Stromal cell of bone marrow (primary cell): ENCODE measurements at regions not wholly inside any gene's neighbourhood (a gene's known extent, or its start where the extent isn't known, plus 50 kb on each side); places are given as distances from the start of the nearest gene placed in this dataset.
"Not testable (repeated sequence)": the region's sequence is repeated elsewhere in the genome, so short reads cannot be mapped to it uniquely, and the experiment has no call there.

Source experiments
- DNase-seq: peaks from one replicate; pipeline ENCODE4 v3.0.0-alpha.2; 2012; ENCODE audit warnings: low read depth

DNA sequence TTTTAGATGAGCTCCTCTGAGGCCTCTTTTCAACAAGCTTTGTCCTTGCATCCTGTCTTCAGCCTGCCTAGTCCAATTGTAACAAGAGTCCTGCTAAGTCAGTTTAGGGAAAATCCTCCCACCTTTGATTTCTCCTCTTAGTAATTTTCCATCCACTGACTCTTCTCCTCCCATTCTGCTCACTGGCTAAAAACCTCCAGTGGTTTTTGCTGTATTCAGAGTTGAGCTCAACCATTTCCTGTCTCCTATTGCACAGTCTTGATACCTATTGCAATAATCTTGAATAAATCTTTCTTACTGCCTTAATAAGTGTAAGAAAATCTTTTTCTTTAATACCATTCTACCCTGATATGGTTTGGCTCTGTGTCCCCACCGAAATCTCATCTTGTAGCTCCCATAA, 117.8 kb upstream of the ENPP6 start:
- DNase-seq: no peak

DNA sequence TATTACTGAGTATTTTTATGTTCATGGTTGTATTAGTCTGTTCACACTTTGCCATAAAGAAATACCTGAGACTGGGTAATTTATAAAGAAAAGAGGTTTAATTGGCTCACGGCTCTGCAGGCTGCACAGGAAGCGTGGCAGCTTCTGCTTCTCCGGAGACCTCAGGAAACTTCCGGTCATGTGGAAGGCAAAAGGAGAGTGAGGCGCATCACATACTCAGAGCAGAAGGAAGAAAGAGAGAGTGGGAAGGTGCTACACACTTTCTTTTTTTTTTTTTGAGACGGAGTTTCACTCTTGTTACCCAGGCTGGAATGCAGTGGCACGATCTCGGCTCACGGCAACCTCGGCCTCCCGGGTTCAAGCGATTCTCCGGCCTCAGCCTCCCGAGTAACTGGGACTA, 115.8 kb upstream of the ENPP6 start:
- not testable (repeated sequence) for DNase-seq

DNA sequence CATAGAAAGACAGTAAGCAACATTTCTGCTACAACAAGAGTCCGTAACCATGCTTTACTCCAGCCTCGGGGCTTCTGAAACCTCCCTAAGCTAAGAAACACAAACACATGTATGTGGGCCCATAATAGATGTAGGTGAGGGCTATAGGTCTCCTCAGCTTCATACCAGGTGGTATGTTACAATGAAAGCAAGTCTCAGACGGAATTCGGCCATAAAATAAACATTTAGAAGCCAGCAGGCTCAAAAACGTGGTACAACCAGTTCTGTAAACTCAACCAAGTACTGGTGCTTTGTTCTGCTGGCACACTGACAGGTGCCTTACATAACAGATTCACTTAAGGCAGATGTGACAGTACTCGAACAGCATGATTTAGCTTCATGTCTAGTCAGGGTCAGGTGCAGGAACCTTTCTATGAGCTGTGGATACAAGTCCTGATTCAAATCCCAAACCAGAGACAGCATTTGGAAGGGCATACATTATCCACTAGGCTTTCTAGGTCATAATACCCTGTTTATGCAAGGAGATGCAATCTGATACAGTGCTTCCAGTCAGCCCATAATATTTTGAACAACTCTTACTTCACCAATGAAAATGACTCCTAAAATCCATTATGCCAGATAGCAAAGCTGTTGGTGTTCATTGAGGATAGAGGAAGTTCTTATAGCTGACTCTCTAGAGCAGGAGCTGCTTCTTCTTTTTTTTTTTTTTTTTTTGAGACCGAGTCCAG, 113.8 kb upstream of the ENPP6 start:
- no peak for DNase-seq

DNA sequence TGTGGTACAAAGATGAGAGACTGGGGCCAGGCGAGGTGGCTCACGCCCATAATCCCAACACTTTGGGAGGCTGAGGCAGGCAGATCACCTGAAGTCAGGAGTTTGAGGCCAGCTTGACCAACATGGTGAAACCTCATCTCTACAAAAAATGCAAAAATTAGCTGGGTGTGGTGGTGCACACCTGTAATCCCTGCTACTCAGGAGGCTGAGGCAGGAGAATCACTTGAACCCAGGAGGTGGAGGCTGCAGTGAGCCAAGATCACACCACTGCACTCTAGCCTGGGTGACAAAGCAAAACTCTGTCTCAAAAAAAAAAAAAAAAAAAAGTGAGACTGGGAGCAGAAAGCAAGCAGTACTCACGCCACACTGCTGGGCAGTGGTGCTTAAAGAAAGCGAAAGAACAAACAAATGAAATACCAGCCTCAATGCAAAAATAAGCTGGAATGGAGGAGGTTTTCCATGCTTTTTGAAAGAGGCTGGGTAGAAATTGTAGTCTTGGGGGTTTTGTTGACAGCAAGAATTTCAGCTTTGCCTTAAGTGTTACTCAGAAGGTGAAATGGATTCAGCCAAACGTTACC, 112.9 kb upstream of the ENPP6 start:
- DNase-seq: not testable (repeated sequence)

DNA sequence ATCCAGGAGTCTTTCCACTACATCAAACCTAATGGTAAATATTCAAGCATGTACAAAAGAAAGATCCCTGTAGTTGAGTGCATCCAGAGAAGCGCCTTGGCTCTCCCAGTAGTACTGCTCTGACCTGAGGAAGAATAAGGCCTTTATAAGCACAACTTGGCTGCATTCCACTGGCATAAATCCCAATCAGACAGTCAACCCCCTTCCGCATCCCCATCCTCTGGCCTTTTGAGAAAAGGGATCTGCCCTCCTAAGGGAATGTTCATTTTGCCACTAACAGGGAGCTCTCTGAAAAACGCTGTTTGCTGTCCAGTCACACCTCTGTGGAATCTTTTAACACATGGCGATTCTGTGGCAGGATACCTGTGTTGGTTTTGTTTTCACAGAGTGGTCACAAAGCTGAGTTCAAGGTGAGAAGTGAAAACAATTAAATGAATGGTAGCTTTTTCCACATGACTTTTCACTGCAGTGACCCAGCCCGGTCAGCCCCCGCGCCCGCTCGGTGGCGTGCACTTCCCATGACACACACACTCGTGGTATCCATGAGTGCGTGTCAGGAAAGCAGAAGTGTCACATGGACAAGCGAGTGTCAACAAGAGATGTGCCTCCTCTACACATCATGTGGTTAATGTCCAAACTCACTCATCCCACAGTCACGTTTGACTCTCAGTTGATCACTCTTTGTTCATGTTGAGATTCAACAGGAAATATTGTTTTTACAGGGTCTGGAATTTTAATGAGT, 112.2 kb upstream of the ENPP6 start:
- DNase-seq: no peak

DNA sequence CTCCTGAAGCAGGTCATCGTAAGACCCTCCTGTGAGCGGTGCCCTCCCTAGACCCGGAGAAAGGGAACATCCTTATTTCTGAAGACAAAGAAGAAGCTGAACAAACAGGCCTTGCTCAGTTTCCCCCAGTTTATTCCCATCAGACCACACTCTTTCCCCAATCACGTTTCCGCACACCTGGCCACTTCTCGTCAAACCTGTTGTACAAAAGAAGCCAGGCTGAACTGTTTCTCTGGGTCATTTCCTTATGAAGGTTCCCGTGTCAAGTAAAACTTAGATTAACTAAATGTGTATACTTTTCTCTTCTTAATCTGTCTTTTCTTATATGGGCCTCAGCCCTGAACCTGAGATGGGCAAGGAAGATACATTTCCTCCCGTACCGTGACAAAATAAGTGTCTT, 111.6 kb upstream of the ENPP6 start:
- DNase-seq: no peak

DNA sequence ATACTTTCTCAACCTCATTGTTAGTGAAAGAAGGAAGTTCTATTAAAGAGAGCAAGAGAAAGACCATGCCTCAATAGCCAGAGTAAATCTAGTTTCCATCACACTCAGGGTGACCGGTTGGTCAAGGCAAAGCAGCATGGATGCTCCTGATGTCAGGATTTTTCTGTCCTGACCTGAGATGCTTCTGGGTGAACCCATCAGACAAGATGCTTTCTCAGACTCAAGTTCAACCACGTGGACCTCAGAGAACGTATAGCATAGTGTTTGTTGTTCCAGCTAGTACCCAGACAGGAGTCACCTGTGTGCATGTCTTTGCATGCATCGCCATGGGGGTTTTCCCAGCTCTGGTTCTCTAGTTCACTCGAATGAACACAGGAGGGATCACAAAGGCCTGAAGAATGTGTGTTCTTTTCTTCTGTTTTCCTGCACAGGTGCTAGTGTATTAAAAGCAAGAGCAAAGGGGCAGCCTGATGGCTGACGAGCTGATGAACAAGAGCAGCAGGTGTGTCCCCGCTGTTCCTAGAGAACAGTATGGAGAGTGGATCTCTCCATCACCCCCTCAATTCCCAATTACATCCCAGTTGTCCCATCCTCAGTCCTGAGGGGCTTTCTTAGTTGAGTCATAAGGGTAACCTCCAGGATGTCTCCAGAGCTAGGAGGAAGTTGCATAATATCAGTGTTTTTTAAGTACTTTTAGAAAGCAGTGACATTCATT, 110.5 kb upstream of the ENPP6 start:
- DNase-seq: no peak

DNA sequence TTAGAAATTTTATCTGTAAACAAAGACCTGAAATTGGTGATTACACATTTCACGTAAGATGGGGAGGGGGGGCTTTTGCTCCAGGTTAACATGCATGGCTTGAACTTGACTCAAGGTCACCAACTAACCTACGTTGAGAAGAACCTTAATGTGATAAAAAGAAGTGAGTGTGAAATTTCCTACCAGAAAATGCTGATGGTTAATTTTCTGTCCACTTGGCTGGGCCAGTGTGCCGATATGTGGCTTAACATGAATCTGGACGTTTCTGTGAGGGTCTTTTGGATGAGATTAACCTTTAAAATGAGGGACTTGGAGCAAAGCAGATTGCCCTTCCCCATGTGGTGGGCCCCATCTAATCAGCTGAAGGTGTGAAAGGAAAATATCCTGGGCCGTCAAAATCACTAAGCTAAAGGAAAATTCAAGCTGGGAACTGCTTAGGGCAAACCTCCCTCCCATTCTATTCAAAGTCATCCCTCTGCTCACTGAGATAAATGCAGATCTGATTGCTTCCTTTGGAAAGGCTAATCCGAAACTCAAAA, 107.3 kb upstream of the ENPP6 start:
- no peak for DNase-seq

DNA sequence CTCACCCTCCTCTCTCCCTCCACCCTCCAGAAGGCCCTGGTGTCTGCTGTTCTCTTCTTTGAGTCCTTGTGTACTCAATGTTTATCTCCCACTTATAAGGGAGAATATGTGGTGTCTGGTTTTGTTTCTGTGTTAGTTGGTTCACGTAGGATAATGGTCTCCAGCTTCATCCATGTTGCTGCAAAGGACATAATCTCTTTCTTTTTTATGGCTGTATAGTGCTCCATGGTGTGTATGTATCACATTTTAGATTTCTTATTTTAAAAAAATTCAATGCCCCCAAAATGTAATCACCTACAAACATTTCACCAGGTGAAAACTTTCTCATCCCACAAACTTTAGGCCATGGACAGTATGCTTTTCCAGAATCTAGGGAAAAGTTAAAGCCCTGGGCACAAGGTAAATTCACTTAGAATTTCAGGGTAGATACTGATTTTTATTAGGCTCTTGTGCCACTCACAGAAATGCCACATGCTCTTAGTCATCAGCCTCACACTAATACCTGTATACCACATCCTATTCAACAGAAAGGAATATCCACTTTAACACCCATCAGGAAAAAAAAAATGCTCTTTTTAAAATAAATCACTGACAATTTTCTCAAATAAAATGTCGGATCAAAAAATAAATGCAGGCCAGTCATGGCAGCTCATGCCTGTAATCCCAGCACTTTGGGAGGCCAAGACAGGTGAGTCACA, 104.8 kb upstream of the ENPP6 start:
- DNase-seq: no peak

DNA sequence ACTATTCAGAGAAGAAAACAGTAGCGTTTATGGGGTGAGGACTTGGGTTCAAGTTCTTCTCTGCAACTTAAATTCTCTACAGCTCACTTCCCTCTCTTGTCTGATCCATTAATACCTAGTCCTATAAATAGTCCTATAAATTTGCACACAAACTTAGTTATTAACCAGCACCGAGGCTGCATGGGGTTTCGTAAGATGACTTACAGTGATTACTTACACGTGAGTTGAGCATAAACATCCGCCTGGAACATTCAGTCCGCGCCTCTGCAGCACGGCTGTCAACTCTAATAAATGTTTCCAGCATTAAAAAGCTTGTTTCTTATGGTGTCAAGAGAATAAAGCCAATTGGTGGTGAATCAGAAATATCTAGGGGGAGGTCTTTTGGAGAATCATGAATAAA, 103.0 kb upstream of the ENPP6 start:
- DNase-seq: no peak

DNA sequence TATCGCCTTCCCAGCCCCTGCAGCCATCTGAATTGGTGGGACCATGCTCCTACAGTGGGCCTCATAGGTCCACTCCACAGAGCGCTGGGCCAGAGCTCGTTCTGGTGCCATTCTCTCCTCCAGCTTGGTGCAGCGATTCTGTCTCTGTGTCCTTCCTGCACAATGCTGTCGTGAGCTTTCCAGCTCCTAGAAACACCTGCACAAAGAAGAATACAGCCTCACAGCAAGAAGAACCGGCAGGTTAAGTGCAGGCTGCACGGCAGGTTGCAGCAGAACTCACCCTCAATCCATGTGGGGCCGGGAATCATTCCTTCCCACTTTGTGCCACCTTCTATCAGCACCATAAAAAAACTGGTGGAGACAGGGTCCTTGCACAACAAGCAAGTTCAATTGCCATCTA, 101.2 kb upstream of the ENPP6 start:
- DNase-seq: no peak

DNA sequence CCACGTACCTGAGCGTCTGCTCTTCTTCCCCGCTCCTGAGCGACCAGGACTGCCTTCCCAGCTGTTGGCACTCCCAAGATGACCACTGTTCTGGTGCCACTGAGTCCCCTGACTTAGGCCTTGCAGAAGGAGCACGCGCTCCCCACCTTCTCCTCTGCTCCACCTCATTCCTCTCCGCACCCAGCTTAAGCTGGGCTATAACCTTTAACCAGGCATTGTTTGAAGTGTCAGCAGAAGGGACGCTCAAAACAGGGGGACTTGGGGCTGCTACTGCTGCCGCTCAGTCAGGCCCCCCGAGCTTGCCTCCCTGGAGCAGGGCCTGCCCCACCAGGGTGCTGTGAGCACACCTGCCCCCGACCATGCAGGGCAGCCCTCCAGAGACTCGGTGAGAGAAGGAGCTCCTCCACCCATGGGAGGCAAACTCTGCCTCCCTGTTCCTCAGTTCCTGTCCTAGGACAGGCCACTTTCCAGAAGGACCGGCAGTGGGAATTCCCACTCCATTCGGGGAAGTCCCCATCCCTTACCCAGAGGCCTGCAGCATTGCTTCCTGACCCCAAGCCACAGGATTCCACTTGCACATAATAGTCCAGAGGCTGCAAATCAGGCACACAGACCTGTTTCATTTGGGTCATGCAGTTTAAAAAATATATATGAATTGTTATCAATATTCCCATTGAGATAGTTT, 99.7 kb upstream of the ENPP6 start:
- DNase-seq: no peak

DNA sequence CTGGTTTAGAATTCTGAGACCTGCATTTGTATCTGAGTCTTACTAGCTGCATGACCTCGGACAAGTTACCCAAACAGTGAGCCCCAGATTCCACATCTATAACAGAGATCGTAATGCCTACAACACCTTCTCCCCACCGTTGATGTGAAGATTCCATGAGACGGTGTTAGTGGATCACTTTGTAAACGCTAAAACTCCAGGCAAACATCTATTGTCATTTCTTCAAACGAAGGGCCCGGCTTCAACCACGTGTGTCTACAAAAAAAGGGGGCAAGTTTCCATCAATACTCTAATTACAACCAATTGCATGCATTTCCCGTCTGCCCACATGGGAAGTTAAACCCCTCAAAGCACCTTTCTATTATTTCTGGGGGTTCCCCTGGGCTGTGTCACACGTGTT, 99.1 kb upstream of the ENPP6 start:
- DNase-seq: no peak

DNA sequence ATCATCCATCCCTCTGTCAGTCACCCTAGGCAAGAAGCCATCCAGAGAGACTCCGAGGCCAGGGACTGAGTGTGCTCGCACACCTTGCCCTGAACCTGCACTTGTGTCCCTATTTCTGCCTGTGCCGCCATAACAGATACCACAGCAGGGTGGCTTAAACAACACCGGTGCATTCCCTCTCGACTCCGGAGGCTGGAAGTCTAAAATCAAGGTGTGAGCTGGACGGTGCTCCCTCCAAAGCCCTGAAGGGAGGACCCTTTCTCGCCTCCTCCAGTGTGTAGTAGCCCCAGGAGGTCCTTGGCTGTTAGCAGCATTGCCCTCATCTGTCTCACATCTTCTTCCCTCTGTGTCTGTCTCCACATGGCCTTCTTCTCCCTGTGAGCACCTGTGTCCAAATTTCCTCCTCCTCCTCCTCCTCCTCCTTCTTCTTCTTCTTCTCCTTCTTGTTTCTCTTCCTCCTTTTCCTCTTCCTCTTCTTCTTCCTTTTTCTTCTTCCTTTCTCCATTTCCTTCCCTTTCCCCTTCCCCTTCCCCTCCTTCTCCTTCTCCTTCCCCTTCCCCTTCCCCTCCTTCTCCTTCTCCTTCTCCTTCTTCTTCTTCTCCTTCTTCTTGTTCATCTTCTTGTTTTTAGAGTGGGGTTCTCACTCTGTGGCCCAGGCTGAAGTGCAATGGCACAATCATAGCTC, 98.1 kb upstream of the ENPP6 start:
- DNase-seq: no peak

DNA sequence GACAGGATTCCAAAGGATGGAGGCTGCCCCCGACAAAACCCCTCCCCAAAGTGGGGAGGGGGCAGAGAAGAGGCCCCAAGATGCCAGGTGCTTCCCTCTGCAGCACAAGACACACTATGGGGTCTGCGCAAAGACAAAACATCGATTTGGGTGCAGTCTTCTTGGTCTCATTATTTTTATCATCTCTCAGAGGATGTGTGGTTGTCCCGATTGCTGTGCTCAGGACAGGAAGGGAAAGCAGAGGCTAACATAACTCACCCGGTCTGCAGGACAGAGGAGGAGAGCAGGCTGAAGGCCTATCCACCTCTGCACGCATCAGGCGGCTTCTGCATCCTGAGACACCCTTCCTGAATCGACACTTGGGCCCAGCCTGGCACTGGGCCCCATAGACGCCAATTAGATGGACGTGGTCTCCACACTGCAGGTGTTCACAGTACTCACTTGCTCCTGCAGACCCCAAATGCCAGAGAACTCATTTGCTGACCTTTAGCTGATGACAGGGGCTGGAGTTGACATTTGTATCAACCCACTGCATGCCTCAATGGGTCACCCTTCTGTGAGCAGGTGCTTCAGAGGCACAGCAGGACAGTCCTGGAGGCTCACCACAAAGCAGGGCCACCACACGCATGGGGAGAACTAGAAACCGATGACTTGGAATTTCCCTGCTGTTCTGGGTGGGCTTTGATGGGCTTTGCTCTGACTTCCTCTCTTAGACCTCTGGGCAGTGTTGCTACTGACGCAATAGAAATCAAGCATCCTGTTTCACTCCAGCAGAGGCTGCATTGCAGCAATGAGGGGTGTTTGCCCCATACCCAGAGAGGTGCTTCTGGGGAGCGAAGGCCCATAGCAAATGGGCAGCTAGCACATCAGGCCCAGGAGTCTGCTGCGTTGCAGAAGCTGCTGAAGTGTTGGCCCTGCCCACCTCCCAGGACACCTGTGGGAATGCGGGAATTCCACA, 96.3 kb upstream of the ENPP6 start:
- no peak for DNase-seq

DNA sequence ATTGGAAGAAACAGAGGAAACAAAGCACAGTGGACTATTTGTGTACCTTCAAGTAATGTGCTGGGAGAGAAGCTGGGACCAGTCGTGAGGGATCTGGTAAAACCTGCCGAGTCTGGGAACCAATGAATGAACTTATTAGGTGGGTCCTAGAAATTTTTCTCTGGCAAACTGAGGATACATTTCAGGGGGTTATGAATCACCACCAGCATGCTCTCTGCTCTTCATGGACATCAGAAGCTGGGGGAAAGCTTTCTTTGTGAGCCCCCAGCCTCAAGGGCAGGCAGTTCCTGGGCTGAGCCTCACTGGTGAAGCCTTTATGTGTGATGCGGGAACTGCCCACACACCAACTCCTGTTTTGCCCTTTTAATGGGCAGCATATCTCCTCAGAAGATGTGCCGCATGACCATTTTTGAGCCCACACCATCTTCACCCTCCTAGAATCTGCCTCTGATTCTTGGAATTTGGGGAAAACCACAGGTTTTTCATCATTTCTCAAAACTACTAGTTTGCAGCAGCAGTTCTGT, 95.4 kb upstream of the ENPP6 start:
- no peak for DNase-seq

DNA sequence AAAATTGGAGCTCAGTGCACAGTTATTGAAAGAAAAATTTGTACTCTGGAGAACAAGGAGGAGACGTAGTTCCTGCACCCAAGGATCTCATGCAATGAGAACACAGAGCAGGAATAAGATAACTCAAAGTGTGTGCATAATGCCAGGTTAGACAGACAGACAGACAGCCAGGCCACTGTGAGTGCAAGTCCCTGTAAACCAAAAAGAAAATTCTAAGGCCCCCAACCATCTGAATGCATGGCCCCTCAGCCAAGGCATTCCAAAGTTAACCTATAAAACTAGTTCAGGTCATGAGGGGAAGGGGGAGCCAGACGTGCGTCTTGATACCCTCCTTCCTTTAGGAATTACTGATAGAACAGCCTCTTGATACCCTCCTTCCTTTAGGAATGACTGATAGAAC, 94.5 kb upstream of the ENPP6 start:
- DNase-seq: no peak

DNA sequence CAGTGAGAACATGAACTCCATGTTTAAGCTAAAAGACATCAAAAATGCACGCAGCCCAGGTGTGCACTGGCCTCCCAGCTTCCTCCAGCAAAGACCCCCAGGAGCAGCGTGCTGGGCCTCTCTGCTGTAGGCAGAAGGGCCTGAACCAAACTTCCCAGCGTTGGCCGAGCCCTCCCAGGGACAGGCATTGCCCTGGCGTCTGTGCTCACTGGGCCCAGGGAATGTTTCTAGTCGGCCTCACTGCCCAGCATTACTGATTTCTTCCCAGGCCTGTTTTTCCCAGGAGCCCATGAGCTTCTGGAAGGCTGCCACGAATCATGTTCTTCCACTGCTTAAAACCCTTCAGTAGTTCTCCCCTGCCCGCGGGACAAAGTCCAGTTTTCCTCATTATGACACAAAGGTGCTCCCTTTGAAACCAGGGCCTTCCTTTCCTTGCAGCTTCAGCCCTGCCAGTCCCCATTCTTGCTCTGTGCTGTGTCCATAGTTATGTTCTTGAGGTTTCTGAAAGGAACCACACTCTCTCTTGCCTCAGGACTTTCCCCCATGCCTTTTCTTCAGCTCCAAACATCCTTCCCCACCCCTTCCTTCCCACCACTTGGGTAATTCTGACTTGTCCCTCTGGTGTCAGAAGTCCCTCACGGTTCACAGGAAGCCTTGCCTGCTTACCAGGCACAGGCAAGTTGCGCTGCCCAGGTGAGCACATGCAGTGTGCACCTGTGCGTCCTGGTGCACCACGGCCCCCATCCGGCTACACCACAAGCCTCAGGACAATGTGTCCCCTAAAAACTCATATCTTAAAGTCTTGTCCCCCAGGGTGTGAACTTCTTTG, 93.4 kb upstream of the ENPP6 start:
- peak; percentile 17 for DNase-seq
